ENCODE measurements at regions not wholly inside any gene's neighbourhood (a gene's known extent, or its start where the extent isn't known, plus 50 kb on each side); places are given as distances from the start of the nearest gene placed in this dataset.

DNA sequence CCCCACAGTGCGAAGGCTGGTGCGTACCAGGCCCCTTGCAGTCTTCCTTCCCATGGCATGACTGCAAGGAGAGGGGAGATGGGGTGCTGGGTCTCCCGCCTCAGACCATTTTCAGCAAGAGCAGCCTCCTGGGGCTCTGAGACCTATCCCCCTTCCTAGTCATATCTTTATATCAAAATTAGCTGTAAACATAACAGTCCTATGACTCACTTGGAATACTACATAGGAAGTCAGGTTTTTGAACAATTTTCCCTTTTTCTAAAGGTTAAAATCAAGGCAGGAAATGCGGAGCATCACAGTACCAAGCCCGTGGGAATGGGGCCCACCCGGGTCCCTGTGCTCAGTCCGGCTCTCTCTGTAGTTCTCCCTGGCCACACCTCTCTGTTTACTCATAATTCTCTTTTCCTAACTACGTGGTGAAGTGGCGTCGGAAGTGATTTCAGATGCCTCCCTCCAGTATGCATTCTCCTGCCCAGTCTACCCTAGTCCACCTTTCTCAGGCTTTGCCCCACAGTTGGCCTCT lies 109.8 kb upstream of the TMEM170B start:
- TF ChIP-seq FOS (IDR thresholded peaks at IDR 0.05; ENCODE audit: low read depth, low read length) (no peak), RAD21 (IDR thresholded peaks at IDR 0.05; ENCODE audit: low read length) (no peak), POLR2A (IDR thresholded peaks at IDR 0.05; ENCODE audit: low read depth, low read length) (no peak)
- TF ChIP-seq, protein P1, sequence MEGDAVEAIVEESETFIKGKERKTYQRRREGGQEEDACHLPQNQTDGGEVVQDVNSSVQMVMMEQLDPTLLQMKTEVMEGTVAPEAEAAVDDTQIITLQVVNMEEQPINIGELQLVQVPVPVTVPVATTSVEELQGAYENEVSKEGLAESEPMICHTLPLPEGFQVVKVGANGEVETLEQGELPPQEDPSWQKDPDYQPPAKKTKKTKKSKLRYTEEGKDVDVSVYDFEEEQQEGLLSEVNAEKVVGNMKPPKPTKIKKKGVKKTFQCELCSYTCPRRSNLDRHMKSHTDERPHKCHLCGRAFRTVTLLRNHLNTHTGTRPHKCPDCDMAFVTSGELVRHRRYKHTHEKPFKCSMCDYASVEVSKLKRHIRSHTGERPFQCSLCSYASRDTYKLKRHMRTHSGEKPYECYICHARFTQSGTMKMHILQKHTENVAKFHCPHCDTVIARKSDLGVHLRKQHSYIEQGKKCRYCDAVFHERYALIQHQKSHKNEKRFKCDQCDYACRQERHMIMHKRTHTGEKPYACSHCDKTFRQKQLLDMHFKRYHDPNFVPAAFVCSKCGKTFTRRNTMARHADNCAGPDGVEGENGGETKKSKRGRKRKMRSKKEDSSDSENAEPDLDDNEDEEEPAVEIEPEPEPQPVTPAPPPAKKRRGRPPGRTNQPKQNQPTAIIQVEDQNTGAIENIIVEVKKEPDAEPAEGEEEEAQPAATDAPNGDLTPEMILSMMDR (conservative IDR thresholded peaks at IDR 0.05; ENCODE audit: low read depth, low read length), result no peak
